Epithelial cell of proximal tubule (primary cell): ENCODE measurements at regions not wholly inside any gene's neighbourhood (a gene's known extent, or its start where the extent isn't known, plus 50 kb on each side); places are given as distances from the start of the nearest gene placed in this dataset.

ENCODE experiments used
- DNase-seq: peaks from one replicate; pipeline ENCODE4 v3.0.0-alpha.2; 2011; ENCODE audit warnings: low read depth
- H3K4me3 ChIP-seq: 2 replicates; pipeline ENCODE4 v1.5.1; 2011; ENCODE audit warnings: low read depth, mild to moderate bottlenecking, low read length
- TF ChIP-seq, protein P1 (sequence below): conservative IDR thresholded peaks from 2 replicates; pipeline ENCODE4 v1.5.1; 2012; ENCODE audit warnings: low read depth, mild to moderate bottlenecking, low read length

DNA sequence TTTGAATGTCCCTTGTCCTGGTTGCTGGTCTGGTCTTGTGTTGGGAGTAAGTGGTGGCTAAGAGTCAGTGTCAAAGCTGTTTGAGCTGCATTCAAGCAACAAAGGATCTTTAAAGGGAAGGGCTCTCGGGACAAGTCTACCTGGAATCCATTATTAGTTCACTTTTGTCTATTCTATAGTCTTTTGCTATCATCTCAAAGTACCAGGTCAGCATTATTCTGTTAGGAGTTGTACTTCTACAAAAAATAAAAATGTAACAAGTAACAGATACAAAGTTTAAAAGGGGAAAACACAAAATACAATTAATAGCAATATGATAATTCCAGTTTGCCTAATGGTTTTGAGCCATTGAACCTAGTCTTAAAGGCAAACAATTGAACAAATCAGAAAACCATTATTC is 317.9 kb downstream of the ZNF516 start:
- TF ChIP-seq, protein P1, sequence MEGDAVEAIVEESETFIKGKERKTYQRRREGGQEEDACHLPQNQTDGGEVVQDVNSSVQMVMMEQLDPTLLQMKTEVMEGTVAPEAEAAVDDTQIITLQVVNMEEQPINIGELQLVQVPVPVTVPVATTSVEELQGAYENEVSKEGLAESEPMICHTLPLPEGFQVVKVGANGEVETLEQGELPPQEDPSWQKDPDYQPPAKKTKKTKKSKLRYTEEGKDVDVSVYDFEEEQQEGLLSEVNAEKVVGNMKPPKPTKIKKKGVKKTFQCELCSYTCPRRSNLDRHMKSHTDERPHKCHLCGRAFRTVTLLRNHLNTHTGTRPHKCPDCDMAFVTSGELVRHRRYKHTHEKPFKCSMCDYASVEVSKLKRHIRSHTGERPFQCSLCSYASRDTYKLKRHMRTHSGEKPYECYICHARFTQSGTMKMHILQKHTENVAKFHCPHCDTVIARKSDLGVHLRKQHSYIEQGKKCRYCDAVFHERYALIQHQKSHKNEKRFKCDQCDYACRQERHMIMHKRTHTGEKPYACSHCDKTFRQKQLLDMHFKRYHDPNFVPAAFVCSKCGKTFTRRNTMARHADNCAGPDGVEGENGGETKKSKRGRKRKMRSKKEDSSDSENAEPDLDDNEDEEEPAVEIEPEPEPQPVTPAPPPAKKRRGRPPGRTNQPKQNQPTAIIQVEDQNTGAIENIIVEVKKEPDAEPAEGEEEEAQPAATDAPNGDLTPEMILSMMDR: no peak
- no peak for DNase-seq
- H3K4me3 ChIP-seq: no peak overlapping the region

GRCh38 chr18:76174451-76174850 is 320.6 kb downstream of the ZNF516 start:
- H3K4me3 ChIP-seq: no peak overlapping the region
- DNase-seq: no peak

DNA sequence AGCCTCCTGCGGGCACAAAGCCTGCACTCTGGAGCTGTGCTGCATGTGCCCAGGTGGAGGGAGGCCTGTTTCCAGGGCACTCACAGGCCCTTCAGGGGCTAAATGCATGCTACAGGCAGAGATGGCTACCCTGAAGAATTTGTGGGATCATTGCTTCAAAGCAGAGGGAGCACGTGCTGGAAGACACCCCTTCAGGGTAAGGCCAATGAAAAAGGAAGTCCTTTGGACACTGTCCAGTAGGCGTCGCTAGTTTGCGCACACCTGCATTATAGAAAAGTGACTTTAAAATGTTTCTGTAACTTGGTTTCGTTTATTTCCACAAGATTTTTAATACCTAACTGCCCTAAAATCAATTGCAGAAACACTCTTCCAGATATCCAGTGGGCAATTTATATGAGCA is 325.3 kb downstream of the ZNF516 start:
- no peak overlapping the region for H3K4me3 ChIP-seq
- TF ChIP-seq, protein P1: no peak
- DNase-seq: no peak

More at GRCh38 chr18:76174451-76174850, 320.6 kb downstream of the ZNF516 start:
- TF ChIP-seq, protein P1: no peak

DNA sequence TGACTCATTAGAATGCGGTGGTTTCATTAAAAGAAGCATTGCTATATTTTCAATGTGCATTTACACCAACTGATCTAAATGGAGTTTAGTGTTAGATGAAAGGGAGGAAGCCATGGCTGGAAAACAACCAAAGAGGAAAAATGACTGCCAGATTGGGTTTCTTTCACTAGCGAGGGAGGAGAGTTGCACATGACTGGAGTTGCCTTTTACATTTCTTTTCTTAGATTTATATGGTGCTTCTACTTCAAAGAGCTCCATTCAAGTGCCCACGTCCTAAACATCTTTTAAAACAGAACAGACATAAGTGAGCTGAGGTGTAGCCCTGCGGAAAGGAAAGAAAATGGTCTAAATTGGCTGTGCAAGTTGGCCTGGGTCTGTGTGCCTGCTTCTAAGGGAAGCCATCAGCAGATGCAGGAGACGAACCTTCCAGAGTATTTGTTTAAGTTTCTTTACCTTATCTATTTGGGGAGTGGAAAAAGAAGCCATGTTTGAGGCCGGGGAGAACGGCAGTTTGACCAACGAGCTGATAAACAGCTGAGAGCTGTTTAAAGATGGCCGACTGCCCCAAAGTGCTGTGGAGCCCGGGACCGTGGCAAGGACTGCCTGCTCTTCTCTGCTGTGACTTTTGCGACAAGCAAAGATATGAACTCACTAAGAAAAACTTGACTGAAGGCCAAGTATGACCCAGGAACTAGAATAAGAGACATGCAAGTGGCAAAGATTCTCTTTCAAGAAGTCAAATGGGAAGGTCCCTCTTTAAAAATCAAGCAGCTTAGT is 327.0 kb downstream of the ZNF516 start:
- no peak overlapping the region for H3K4me3 ChIP-seq
- no peak for DNase-seq
- TF ChIP-seq, protein P1: no peak

- H3K4me3 ChIP-seq: no peak overlapping the region
- DNase-seq: no peak
- TF ChIP-seq, protein P1: no peak
Measured at GRCh38 chr18:76167410-76167809, 327.6 kb downstream of the ZNF516 start.

DNA sequence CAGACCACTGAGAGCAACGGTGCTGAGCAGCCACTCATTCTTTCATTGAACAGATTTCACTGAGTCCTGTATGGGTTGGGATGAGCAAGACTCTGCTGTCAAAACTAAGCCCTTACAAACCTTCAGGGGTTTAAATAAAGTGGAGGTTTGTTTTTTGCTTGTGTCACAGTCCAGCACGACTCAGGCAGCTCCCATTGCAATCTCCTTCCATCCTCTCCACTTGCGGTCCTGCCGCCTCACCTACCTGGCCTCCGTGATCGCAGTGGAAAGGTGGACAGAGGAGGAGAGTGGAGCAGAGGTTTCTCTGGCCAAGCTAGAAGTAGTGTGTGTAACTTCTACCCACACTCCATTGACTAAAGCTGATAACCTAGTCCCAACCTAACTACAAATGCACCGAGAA is 332.2 kb downstream of the ZNF516 start:
- no peak overlapping the region for H3K4me3 ChIP-seq
- TF ChIP-seq, protein P1: no peak
- DNase-seq: no peak

DNA sequence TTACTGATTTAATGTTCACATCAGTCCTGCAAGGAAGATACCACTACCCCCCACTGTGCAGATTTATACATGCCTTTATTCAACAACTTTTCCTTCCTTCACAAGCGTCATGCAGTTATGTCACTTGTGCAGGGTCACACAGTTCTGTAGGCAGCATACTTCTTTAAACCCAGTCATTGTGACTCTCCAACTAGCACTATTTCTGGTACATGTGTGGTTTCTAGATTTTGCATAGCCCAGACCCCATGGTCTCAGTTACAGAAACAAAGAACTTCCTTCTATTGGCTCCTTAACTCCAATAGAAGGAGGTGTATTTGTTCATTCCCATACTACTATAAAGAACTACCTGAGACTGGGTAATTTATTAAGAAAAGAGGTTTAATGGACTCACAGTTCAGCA is 333.1 kb downstream of the ZNF516 start:
- H3K4me3 ChIP-seq: no peak overlapping the region
- TF ChIP-seq, protein P1: no peak

More for the DNA sequence above, 333.1 kb downstream of the ZNF516 start:
- DNase-seq: no peak
